HEK293 (cell line): ENCODE measurements at regions not wholly inside any gene's neighbourhood (a gene's known extent, or its start where the extent isn't known, plus 50 kb on each side); places are given as distances from the start of the nearest gene placed in this dataset.

Source experiments
- CTCF ChIA-PET: fragments of 350-600 bp; formaldehyde crosslinking; extraction: SDS; loops from one replicate; lab custom pipeline; 2021; ENCODE audit warnings: antibody characterized with exemption; lab: Yijun Ruan, JAX
- POLR2A ChIA-PET: fragments of 300-600 bp; formaldehyde crosslinking; extraction: SDS; loops from one replicate; lab custom pipeline; 2020; ENCODE audit warnings: antibody characterized with exemption, inconsistent platforms; lab: Yijun Ruan, JAX
- H3K27ac ChIP-seq: fragments of 200-500 bp; sonication (Bioruptor generic); 2 replicates; pipeline ENCODE4 v1.5.1; 2014; ENCODE audit warnings: low read depth, low read length, control low read depth, inconsistent platforms; ENCODE audit errors: extremely low read depth
- H3K36me3 ChIP-seq, 2 experiments: fragments of 200-500 bp in 1 of 2; sonication (Bioruptor generic) in 1 of 2; 1 replicate in 1 of 2; 2 replicates in 1 of 2; pipeline ENCODE4 v1.5.1; 2014 to 2017; ENCODE audit warnings: inconsistent platforms in 2 of 2, low read length in 2 of 2; ENCODE audit not compliant: control insufficient read depth in 2 of 2, insufficient read depth in 1 of 2
- H3K4me1 ChIP-seq: fragments of 200-500 bp; sonication (Bioruptor generic); 2 replicates; pipeline ENCODE4 v1.5.1; 2014; ENCODE audit warnings: mild to moderate bottlenecking, low read length, inconsistent platforms; ENCODE audit not compliant: control insufficient read depth, insufficient read depth
- H3K4me3 ChIP-seq: 2 replicates; pipeline ENCODE4 v1.5.1; 2011; ENCODE audit warnings: low read depth, mild to moderate bottlenecking, control low read depth, low read length, moderate library complexity
- H3K9me3 ChIP-seq: fragments of 200-500 bp; sonication (Bioruptor generic); 2 replicates; pipeline ENCODE4 v1.5.1; 2014; ENCODE audit warnings: low read depth, low read length, inconsistent platforms; ENCODE audit not compliant: control insufficient read depth, insufficient read depth
- AEBP2 ChIP-seq: fragments of 450-650 bp; formaldehyde crosslinking; IDR thresholded peaks from 2 replicates; pipeline ENCODE4 v1.5.1; 2016; ENCODE audit warnings: missing biosample characterization, missing genetic modification characterization, borderline replicate concordance
- ATF2 ChIP-seq: fragments of 450-650 bp; formaldehyde crosslinking; IDR thresholded peaks from 2 replicates; pipeline ENCODE4 v1.5.1; 2016; ENCODE audit warnings: missing biosample characterization, missing genetic modification characterization, low read depth
- CTCF ChIP-seq: fragments of 450-650 bp; formaldehyde crosslinking; IDR thresholded peaks from 2 replicates; pipeline ENCODE4 v1.5.1; 2016; ENCODE audit warnings: missing biosample characterization, missing genetic modification characterization
- GLIS1 ChIP-seq: fragments of 450-650 bp; formaldehyde crosslinking; IDR thresholded peaks from 2 replicates; pipeline ENCODE4 v1.5.1; 2016; ENCODE audit warnings: missing biosample characterization, missing genetic modification characterization
- KLF17 ChIP-seq: fragments of 450-650 bp; formaldehyde crosslinking; IDR thresholded peaks from 2 replicates; pipeline ENCODE4 v1.5.1; 2016; ENCODE audit warnings: missing biosample characterization, missing genetic modification characterization
- SALL2 ChIP-seq: fragments of 450-650 bp; formaldehyde crosslinking; IDR thresholded peaks from 2 replicates; pipeline ENCODE4 v1.5.0; 2017; ENCODE audit warnings: missing biosample characterization, mild to moderate bottlenecking, missing genetic modification characterization, borderline replicate concordance
- TSHZ1 ChIP-seq: fragments of 450-650 bp; formaldehyde crosslinking; IDR thresholded peaks from 2 replicates; pipeline ENCODE4 v1.5.1; 2016; ENCODE audit warnings: missing biosample characterization, missing genetic modification characterization, borderline replicate concordance
- ZEB2 ChIP-seq: fragments of 450-650 bp; formaldehyde crosslinking; IDR thresholded peaks from 2 replicates; pipeline ENCODE4 v1.5.1; 2016; ENCODE audit warnings: missing biosample characterization, missing genetic modification characterization
- ZNF148 ChIP-seq: fragments of 450-650 bp; formaldehyde crosslinking; IDR thresholded peaks from 2 replicates; pipeline ENCODE4 v1.5.0; 2017; ENCODE audit warnings: missing biosample characterization, missing genetic modification characterization, borderline replicate concordance
- ZNF16 ChIP-seq: fragments of 450-650 bp; formaldehyde crosslinking; IDR thresholded peaks from 2 replicates; pipeline ENCODE4 v1.5.1; 2016; ENCODE audit warnings: low read depth, missing biosample characterization, missing genetic modification characterization
- ZNF280C ChIP-seq: fragments of 450-650 bp; formaldehyde crosslinking; IDR thresholded peaks from 2 replicates; pipeline ENCODE4 v1.5.1; 2016; ENCODE audit warnings: missing biosample characterization, missing genetic modification characterization
- ZNF302 ChIP-seq: fragments of 450-650 bp; formaldehyde crosslinking; IDR thresholded peaks from 2 replicates; pipeline ENCODE4 v1.5.1; 2016; ENCODE audit warnings: missing biosample characterization, missing genetic modification characterization, low read depth
- ZNF354C ChIP-seq: fragments of 450-650 bp; formaldehyde crosslinking; IDR thresholded peaks from 2 replicates; pipeline ENCODE4 v1.5.1; 2016; ENCODE audit warnings: missing biosample characterization, missing genetic modification characterization, low read depth, borderline replicate concordance
- ZNF544 ChIP-seq: fragments of 450-650 bp; formaldehyde crosslinking; IDR thresholded peaks from 2 replicates; pipeline ENCODE4 v1.5.0; 2017; ENCODE audit warnings: missing biosample characterization, missing genetic modification characterization
- ZNF623 ChIP-seq: fragments of 450-650 bp; formaldehyde crosslinking; IDR thresholded peaks from 2 replicates; pipeline ENCODE4 v1.5.1; 2016; ENCODE audit warnings: missing biosample characterization, missing genetic modification characterization
- ZNF654 ChIP-seq: fragments of 450-650 bp; formaldehyde crosslinking; IDR thresholded peaks from 2 replicates; pipeline ENCODE4 v1.5.1; 2016; ENCODE audit warnings: low read depth, missing biosample characterization, missing genetic modification characterization
- ZSCAN16 ChIP-seq: fragments of 450-650 bp; formaldehyde crosslinking; IDR thresholded peaks from 2 replicates; pipeline ENCODE4 v1.5.1; 2016; ENCODE audit warnings: missing biosample characterization, missing genetic modification characterization
- ZSCAN30 ChIP-seq: fragments of 450-650 bp; IDR thresholded peaks from 2 replicates; pipeline ENCODE4 v1.5.1; 2018; ENCODE audit warnings: missing biosample characterization, mild to moderate bottlenecking, missing genetic modification characterization, moderate library complexity

GRCh38 chr11:109902764-109903433 is 190.3 kb upstream of the ZC3H12C start (continued):
- no peak for TF ChIP-seq ZNF354C
- TF ChIP-seq KLF17 (tag by site-specific recombination) = no peak
- TF ChIP-seq ZNF654 (tag by site-specific recombination) = no peak

GRCh38 chr11:109911488-109911887 is 181.7 kb upstream of the ZC3H12C start:
- POLR2A ChIA-PET = no interaction called here
- H3K36me3 ChIP-seq = no peaks in the 10 kb centered on the region
- TF ChIP-seq TSHZ1 (tag by site-specific recombination) = no peak
- TF ChIP-seq ZNF544 (tag by site-specific recombination) = no peak
- no peak for TF ChIP-seq ZSCAN30 (tag by site-specific recombination)
- no peak for TF ChIP-seq ZSCAN16
- TF ChIP-seq ZNF280C (tag by site-specific recombination) = no peak
- TF ChIP-seq AEBP2 (tag by site-specific recombination) = no peak
- no peak for TF ChIP-seq CTCF
- no peak for TF ChIP-seq ZNF16
- TF ChIP-seq, all 188 proteins: peak for 0
- CTCF ChIA-PET = no interaction called here
- Histone ChIP-seq H3K4me3 (no peak overlapping the region), H3K4me1 (no peaks in the 10 kb centered on the region), H3K27ac (no peak overlapping the region), H3K9me3 (no peaks in the 10 kb centered on the region)

GRCh38 chr11:109914038-109914437 is 179.2 kb upstream of the ZC3H12C start:
- no peak overlapping the region for H3K4me3 ChIP-seq
- no peaks in the 10 kb centered on the region for H3K4me1 ChIP-seq
- no peak overlapping the region for H3K27ac ChIP-seq
- ChIA-PET CTCF (interaction anchor here (1.7 kb wide), 1 partner anchor 26 kb away, joined by 7 read pairs; no protein-coding TSS in a partner anchor), POLR2A (no interaction called here)
- H3K9me3 ChIP-seq = no peaks in the 10 kb centered on the region
- no peaks in the 10 kb centered on the region for H3K36me3 ChIP-seq
- TF ChIP-seq ZNF148 (tag by site-specific recombination) (no peak), ATF2 (tag by site-specific recombination) (no peak), SALL2 (no peak), ZNF302 (tag by site-specific recombination) (no peak), ZNF623 (tag by site-specific recombination) (no peak), ZSCAN16 (no peak), ZEB2 (no peak), GLIS1 (no peak)
